A549 (cell line): ENCODE measurements at regions not wholly inside any gene's neighbourhood (a gene's known extent, or its start where the extent isn't known, plus 50 kb on each side); places are given as distances from the start of the nearest gene placed in this dataset.

Experiments
- ATAC-seq, 2 experiments: fragments of 200-7000 bp in 1 of 2; fragments of >200 bp in 1 of 2; cut with Nextera tagmentation in 1 of 2; cut with Tn5 transposase in 1 of 2; 3 replicates each; pipeline versions ENCODE4 v1.8.0 to v1.9.1; 2018 to 2020; ENCODE audit warnings: mild to moderate bottlenecking in 1 of 2, moderate library complexity in 1 of 2
- CTCF ChIA-PET: fragments of 300-600 bp; sonication (Branson Sonifier 250); formaldehyde crosslinking; extraction: SDS; loops from one replicate; lab custom pipeline; 2021; ENCODE audit warnings: antibody characterized with exemption, inconsistent platforms; lab: Yijun Ruan, JAX
- POLR2A ChIA-PET: fragments of 350-600 bp; formaldehyde crosslinking; extraction: SDS; loops from one replicate; lab custom pipeline; 2021; ENCODE audit warnings: antibody characterized with exemption, inconsistent platforms; lab: Yijun Ruan, JAX
- DNase-seq, 2 experiments: peaks; one replicate each; pipeline versions ENCODE4 v3.0.0 to v3.0.0-alpha.2; 2011 to 2016; ENCODE audit warnings: low read depth in 1 of 2, low spot score in 1 of 2
- FAIRE-seq: peaks from 2 replicates; lab custom pipeline; 2011; peaks lifted over from hg19 to GRCh38; lab: Jason Lieb, UNC
- H3K27ac ChIP-seq, 2 experiments: fragments of >200 bp; sonication (Bioruptor Twin); formaldehyde crosslinking; 3 replicates each; pipeline ENCODE4 v1.5.1; 2016 to 2017
- H3K4me1 ChIP-seq: fragments of >200 bp; sonication (Bioruptor Twin); formaldehyde crosslinking; 3 replicates; pipeline ENCODE4 v1.6.1; 2016
- H3K4me2 ChIP-seq: fragments of >200 bp; sonication (Bioruptor Twin); formaldehyde crosslinking; 3 replicates; pipeline ENCODE4 v1.6.1; 2016
- H3K4me3 ChIP-seq: fragments of >200 bp; sonication (Bioruptor Twin); formaldehyde crosslinking; 3 replicates; pipeline ENCODE4 v1.5.1; 2016
- H3K9me3 ChIP-seq: fragments of >200 bp; sonication (Bioruptor Twin); formaldehyde crosslinking; 3 replicates; pipeline ENCODE4 v1.6.1; 2016
- FOSB ChIP-seq: fragments of 250-450 bp; sonication (Bioruptor Pico); IDR thresholded peaks from 2 replicates; pipeline ENCODE4 v1.5.0; 2020; ENCODE audit warnings: mild to moderate bottlenecking, moderate library complexity
- FOXS1 ChIP-seq: fragments of 250-450 bp; sonication (Bioruptor Pico); IDR thresholded peaks from 2 replicates; pipeline ENCODE4 v1.5.0; 2020; ENCODE audit warnings: mild to moderate bottlenecking, moderate library complexity
- GATA3 ChIP-seq: IDR thresholded peaks from 2 replicates; pipeline ENCODE4 v1.6.1; 2012; ENCODE audit warnings: borderline replicate concordance
- HOXA7 ChIP-seq: fragments of 250-450 bp; sonication (Bioruptor Pico); IDR thresholded peaks from 2 replicates; pipeline ENCODE4 v1.5.0; 2020; ENCODE audit warnings: mild to moderate bottlenecking, moderate library complexity
- KDM1A ChIP-seq: fragments of 200-600 bp; sonication (generic); IDR thresholded peaks from 2 replicates; pipeline ENCODE4 v1.6.1; 2016; ENCODE audit warnings: low read depth, mild to moderate bottlenecking
- MAFK ChIP-seq: fragments of 450-650 bp; IDR thresholded peaks from 2 replicates; pipeline ENCODE4 v1.6.1; 2014; ENCODE audit not compliant: partially characterized antibody
- MAZ ChIP-seq: fragments of 150-350 bp; IDR thresholded peaks from 2 replicates; pipeline ENCODE4 v1.6.1; 2014; ENCODE audit warnings: antibody characterized with exemption, low read depth, low read length, borderline replicate concordance
- MYC ChIP-seq: IDR thresholded peaks from 2 replicates; pipeline ENCODE4 v1.6.1; 2012; ENCODE audit warnings: mild to moderate bottlenecking, inconsistent platforms, low read length, improper control_type of control experiment, borderline replicate concordance
- NFE2L2 ChIP-seq: fragments of 150-350 bp; conservative IDR thresholded peaks from 2 replicates; pipeline ENCODE4 v1.6.1; 2014; ENCODE audit warnings: low read length
- NPAS2 ChIP-seq: fragments of 250-450 bp; sonication (Bioruptor Pico); IDR thresholded peaks from 2 replicates; pipeline ENCODE4 v1.8.0; 2022; ENCODE audit warnings: mild to moderate bottlenecking, moderate library complexity, borderline replicate concordance
- PHF8 ChIP-seq: fragments of 200-600 bp; sonication (generic); IDR thresholded peaks from 2 replicates; pipeline ENCODE4 v1.6.1; 2016; ENCODE audit warnings: low read depth, mild to moderate bottlenecking, antibody characterized with exemption, moderate library complexity, borderline replicate concordance
- POLR2A ChIP-seq: IDR thresholded peaks from 2 replicates; pipeline ENCODE4 v1.6.1; 2012; ENCODE audit warnings: mild to moderate bottlenecking, low read length
- RAD21 ChIP-seq, 2 experiments: fragments of >200 bp in 1 of 2; sonication (Bioruptor Twin) in 1 of 2; formaldehyde crosslinking in 1 of 2; IDR thresholded peaks in 1 of 2; conservative IDR thresholded peaks in 1 of 2; 2 replicates in 1 of 2; 3 replicates in 1 of 2; pipeline ENCODE4 v1.6.1; 2012 to 2018; ENCODE audit warnings: inconsistent platforms in 1 of 2
- RARB ChIP-seq: fragments of 250-450 bp; sonication (Bioruptor Pico); IDR thresholded peaks from 2 replicates; pipeline ENCODE4 v1.8.0; 2021; ENCODE audit warnings: mild to moderate bottlenecking, moderate library complexity
- TP53 ChIP-seq: fragments of 250-450 bp; sonication (Bioruptor Pico); IDR thresholded peaks from 2 replicates; pipeline ENCODE4 v1.5.0; 2021; ENCODE audit warnings: mild to moderate bottlenecking, moderate library complexity
- ZSCAN20 ChIP-seq: fragments of 250-450 bp; sonication (Bioruptor Pico); IDR thresholded peaks from 2 replicates; pipeline ENCODE4 v1.8.0; 2022; ENCODE audit warnings: mild to moderate bottlenecking, moderate library complexity
- WGBS: methylation state at CpG from one replicate; pipeline ENCODE4 v1.1.6; 2017; ENCODE audit errors: missing lambda C conversion rate; 5-methylcytosine and 5-hydroxymethylcytosine counted together
- TF ChIP-seq, protein P1 (sequence below): fragments of 150-350 bp; IDR thresholded peaks from 2 replicates; pipeline ENCODE4 v1.6.1; 2014; ENCODE audit warnings: low read depth, mild to moderate bottlenecking, low read length
- TF ChIP-seq, protein P2 (sequence below): fragments of 250-450 bp; sonication (Bioruptor Pico); IDR thresholded peaks from 2 replicates; pipeline ENCODE4 v1.5.0; 2021; ENCODE audit warnings: mild to moderate bottlenecking, moderate library complexity, borderline replicate concordance
- TF ChIP-seq, protein P3 (sequence below): fragments of 450-650 bp; IDR thresholded peaks from 2 replicates; pipeline ENCODE4 v1.6.1; 2014; ENCODE audit warnings: antibody characterized with exemption

DNA sequence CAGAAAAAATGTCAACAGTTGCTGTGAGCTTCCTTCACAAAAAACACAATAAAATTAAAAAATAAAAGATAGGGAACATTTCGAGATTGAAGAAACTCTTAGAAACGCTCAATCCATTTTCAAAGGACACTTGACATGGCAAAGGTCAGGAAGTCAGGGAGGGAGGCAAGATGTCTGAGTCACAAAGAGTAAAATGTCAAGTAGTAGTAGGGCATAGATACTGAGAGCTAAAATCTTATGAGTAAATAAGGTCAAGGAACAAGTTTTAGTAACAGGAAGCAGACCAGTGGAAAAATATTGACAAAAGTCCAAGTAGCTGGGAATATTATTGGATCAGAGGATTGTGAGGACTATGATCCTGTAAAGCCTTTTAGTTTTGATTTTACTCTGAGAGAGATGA, 495.6 kb downstream of the TMX3 start (continued):
- no peak for TF ChIP-seq PHF8
- TF ChIP-seq MYC = no peak
- TF ChIP-seq, all 56 proteins: peak for 0

DNA sequence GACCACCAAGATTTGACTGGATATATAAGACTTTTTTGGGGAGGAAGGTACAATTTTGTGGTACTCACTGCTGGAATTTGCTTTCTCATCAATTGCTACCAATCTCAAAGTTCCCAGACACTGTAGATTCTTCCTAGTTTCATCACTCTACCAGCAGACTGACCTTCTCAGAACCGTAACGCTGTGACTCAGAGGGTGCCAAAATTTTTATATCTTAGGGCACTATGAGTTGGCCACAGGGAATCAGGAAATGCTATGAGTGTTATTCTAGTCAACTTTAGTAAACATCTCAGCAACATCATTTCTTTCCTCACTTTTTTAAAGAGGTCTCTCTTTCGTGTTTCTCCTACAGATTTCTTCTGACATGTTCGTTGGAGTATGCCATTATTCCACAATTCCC, 499.0 kb downstream of the TMX3 start:
- Histone ChIP-seq H3K27ac (no peak overlapping the region), H3K9me3 (no peaks in the 10 kb centered on the region), H3K4me1 (no peaks in the 10 kb centered on the region), H3K4me2 (no peak overlapping the region), H3K4me3 (no peak overlapping the region)
- ChIA-PET POLR2A (no interaction called here), CTCF (no interaction called here)
- TF ChIP-seq NPAS2 (CRISPR knock-in tag) (no peak), NFE2L2 (no peak), TP53 (CRISPR knock-in tag) (no peak), POLR2A (no peak), GATA3 (no peak), RAD21 (conservative IDR thresholded peaks at IDR 0.05 in 1 of 2, IDR thresholded peaks at IDR 0.05 in 1 of 2) (no peak), ZSCAN20 (CRISPR knock-in tag) (no peak), MYC (no peak), HOXA7 (CRISPR knock-in tag) (no peak), MAFK (no peak)
- TF ChIP-seq, protein P1, sequence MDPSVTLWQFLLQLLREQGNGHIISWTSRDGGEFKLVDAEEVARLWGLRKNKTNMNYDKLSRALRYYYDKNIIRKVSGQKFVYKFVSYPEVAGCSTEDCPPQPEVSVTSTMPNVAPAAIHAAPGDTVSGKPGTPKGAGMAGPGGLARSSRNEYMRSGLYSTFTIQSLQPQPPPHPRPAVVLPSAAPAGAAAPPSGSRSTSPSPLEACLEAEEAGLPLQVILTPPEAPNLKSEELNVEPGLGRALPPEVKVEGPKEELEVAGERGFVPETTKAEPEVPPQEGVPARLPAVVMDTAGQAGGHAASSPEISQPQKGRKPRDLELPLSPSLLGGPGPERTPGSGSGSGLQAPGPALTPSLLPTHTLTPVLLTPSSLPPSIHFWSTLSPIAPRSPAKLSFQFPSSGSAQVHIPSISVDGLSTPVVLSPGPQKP = no peak
- DNase-seq (no peak), FAIRE-seq (no peak), ATAC-seq (no peak)
- 8% methylated on average over 4 of the region's 4 CpGs for WGBS

DNA sequence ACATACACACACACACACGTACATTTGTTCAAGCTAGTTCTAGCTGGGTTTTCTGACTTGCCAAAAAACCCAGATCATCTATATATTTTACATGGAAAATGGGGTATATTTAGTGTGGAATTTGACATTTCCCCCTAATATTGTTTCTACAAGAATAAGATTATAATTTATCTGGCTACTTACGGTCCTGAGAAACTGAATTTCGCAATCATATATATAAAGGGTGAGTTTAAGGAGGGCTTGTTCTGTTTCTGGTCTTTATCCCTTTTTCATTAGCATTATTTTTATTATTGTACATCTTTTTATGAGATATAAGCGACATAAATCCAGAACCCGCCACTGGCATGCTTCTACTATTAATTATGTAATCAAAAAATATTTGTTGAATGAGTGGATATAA, 528.9 kb downstream of the TMX3 start:
- DNase-seq = no peak
- 5% methylated on average over 5 of the region's 5 CpGs for WGBS
- Histone ChIP-seq H3K4me2 (no peak overlapping the region), H3K4me3 (no peak overlapping the region), H3K4me1 (no peaks in the 10 kb centered on the region), H3K27ac (no peak overlapping the region), H3K9me3 (no peaks in the 10 kb centered on the region)
- ATAC-seq = no peak
- POLR2A ChIA-PET = no interaction called here
- TF ChIP-seq RARB (no peak), FOSB (CRISPR knock-in tag) (no peak), KDM1A (no peak), TP53 (CRISPR knock-in tag) (no peak), FOXS1 (CRISPR knock-in tag) (no peak), MAZ (no peak)
- TF ChIP-seq, protein P2, sequence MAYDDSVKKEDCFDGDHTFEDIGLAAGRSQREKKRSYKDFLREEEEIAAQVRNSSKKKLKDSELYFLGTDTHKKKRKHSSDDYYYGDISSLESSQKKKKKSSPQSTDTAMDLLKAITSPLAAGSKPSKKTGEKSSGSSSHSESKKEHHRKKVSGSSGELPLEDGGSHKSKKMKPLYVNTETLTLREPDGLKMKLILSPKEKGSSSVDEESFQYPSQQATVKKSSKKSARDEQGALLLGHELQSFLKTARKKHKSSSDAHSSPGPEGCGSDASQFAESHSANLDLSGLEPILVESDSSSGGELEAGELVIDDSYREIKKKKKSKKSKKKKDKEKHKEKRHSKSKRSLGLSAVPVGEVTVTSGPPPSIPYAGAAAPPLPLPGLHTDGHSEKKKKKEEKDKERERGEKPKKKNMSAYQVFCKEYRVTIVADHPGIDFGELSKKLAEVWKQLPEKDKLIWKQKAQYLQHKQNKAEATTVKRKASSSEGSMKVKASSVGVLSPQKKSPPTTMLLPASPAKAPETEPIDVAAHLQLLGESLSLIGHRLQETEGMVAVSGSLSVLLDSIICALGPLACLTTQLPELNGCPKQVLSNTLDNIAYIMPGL (CRISPR knock-in tag) = no peak
- TF ChIP-seq, protein P1 = no peak
- TF ChIP-seq, protein P3, sequence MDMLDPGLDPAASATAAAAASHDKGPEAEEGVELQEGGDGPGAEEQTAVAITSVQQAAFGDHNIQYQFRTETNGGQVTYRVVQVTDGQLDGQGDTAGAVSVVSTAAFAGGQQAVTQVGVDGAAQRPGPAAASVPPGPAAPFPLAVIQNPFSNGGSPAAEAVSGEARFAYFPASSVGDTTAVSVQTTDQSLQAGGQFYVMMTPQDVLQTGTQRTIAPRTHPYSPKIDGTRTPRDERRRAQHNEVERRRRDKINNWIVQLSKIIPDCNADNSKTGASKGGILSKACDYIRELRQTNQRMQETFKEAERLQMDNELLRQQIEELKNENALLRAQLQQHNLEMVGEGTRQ = no peak
- CTCF ChIA-PET = no interaction called here
- FAIRE-seq = no peak
